Psoas muscle (tissue), 7 donors: ENCODE measurements at regions not wholly inside any gene's neighbourhood (a gene's known extent, or its start where the extent isn't known, plus 50 kb on each side); places are given as distances from the start of the nearest gene placed in this dataset.
A peak's percentile ranks its signal among the peaks of the same experiment; 100 is the strongest.

ENCODE experiments used
- ATAC-seq, 4 donors: fragments of 200-7000 bp; cut with Tn5 transposase; one replicate each; pipeline ENCODE4 v1.9.1; 2020; ENCODE audit warnings: moderate library complexity in 3 of 4, mild to moderate bottlenecking in 2 of 4
- DNase-seq, 2 donors: peaks; one replicate each; pipeline ENCODE4 v3.0.0-alpha.2; 2020
- H3K27ac ChIP-seq: fragments of 200-600 bp; one replicate; pipeline ENCODE4 v1.8.0; 2022
- H3K27me3 ChIP-seq, 3 donors: fragments of 200-600 bp in 1 of 3; one replicate each; pipeline versions ENCODE4 v1.6.1 to v1.8.0; 2013 to 2022; ENCODE audit warnings: low read length in 2 of 3, mild to moderate bottlenecking in 2 of 3, moderate library complexity in 1 of 3; ENCODE audit not compliant: insufficient read depth in 3 of 3
- H3K36me3 ChIP-seq, 2 donors: fragments of 200-600 bp in 1 of 2; one replicate each; pipeline versions ENCODE4 v1.6.1 to v1.8.0; 2013 to 2022; ENCODE audit warnings: low read depth in 1 of 2, mild to moderate bottlenecking in 1 of 2, moderate library complexity in 1 of 2; ENCODE audit not compliant: insufficient read depth in 1 of 2
- H3K4me1 ChIP-seq: fragments of 200-600 bp; one replicate; pipeline ENCODE4 v1.8.0; 2022
- H3K4me3 ChIP-seq: fragments of 200-600 bp; one replicate; pipeline ENCODE4 v1.8.0; 2022; ENCODE audit warnings: mild to moderate bottlenecking
- H3K9me3 ChIP-seq: fragments of 200-600 bp; one replicate; pipeline ENCODE4 v1.8.0; 2022
- CTCF ChIP-seq: fragments of 200-600 bp; IDR thresholded peaks from one replicate; pipeline ENCODE4 v1.8.0; 2022; ENCODE audit warnings: antibody characterized with exemption
- WGBS, 3 donors: extraction: QIAGEN DNeasy Blood & Tissue Kit; methylation state at CpG; one replicate each; pipeline versions ENCODE4 v1.1.6 to v1.1.7; 2013; 5-methylcytosine and 5-hydroxymethylcytosine counted together
- intact Hi-C, 2 donors: fragments of 100-400 bp; cut with DNase I; formaldehyde crosslinking; loops; one replicate each; pipeline versions ENCODE4 v1.11.0 to v1.14.2; 2022
- donor health status: healthy with polysubstance abuse.
- donor health status: DM: no; HTN: no; CAD: no; lungs with moderate emphysema.
- donor health status: Bipolar disorder and iron deficiency.
- donor health status: healthy.
- donor health status: DM: yes; HTN: yes; CAD: no.
- donor health status: DM: no; HTN: no; CAD: no.
- donor health status: DM: yes; HTN: yes; CAD: no.

DNA sequence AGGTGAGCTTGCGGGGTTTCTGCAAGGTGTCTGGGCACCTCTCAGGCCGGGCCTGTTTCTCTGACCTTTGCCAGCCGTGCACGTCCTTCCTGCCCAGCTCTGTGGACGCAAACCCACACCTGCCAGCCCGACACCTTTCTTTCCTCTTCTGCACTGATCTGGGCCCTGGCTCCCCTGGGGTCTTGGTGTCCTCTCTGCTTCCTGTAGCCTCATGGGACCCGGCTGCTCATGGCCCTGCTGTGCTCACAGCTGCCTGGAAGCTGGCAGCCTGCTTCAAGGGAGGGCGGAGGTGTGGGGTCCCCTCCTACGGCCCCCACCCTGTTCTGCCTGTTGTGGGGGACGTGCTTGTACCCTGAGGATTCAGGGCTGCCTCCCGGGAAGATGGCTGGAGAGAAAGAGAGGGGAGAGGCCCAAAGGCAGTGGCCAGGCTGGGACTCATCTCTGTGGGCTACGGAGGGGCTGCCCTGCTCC is 342.4 kb downstream of the SEC14L1 start:
- Histone ChIP-seq H3K4me3 (no peak overlapping the region), H3K9me3 (no peaks in the 10 kb centered on the region), H3K36me3 (peaks cover 0 to 32% of the 10 kb centered on the region in 2 donors), H3K4me1 (peaks cover 2% of the 10 kb centered on the region), H3K27ac (no peak overlapping the region), H3K27me3 (no peaks in the 10 kb centered on the region)
- DNase-seq (no peak), ATAC-seq (no peak)
- WGBS, 3 donors: 90 to 93% (median 91%) methylated on average over 10 to 12 of the region's 12 CpGs
- intact Hi-C loops: loop anchor here in 1 of 2 donors (5.0 kb wide), 1 partner anchor 46 kb away; no protein-coding TSS in a partner anchor
- TF ChIP-seq CTCF: no peak

GRCh38 chr17:77484111-77484510 is 343.3 kb downstream of the SEC14L1 start:
- peak in 1 of 2 donors; percentile 26 for DNase-seq
- Histone ChIP-seq H3K27ac (no peak overlapping the region), H3K4me3 (no peak overlapping the region), H3K27me3 (no peaks in the 10 kb centered on the region), H3K4me1 (no peaks in the 10 kb centered on the region), H3K9me3 (no peaks in the 10 kb centered on the region), H3K36me3 (peaks cover 0 to 41% of the 10 kb centered on the region in 2 donors)
- 91 to 98% (median 98%) methylated on average over 3 of the region's 3 CpGs for WGBS, 3 donors
- no peak for ATAC-seq
- intact Hi-C loops: loop anchor here in 1 of 2 donors (5.0 kb wide), 1 partner anchor 47 kb away; no protein-coding TSS in a partner anchor
- TF ChIP-seq CTCF: no peak

DNA sequence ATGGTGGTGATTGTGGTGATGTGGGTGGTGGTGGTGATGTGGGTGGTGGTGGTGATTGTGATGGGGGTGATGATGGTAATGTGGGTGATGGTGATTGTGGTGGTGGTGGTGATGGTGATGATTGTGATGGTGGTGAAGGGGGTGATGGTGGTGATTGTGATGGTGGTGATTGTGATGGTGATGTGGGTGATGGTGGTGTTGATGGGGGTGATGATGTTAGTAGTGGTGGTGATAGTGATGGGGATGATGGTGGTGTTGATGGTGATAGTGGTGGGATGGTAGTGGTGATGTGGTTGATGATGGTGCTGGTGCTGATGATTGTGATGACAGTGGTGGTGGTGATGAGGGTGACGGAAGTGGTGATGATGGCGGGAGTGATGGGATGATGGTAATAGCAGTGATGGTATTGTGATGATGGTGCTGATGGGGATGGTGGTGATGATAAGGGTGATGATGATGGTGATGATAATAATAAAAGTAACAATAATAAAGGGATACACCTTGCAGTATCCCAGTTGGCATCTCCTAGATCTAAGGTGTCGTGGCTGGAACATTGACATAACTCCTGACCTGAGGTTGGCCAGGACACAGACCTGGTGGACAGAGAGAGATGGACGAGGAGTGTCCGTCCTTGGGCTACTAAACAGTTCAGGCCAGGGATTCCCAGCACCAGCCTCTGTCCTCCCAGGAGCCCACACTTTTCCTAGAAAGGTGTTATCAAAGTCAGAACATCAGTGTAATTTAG is 344.5 kb downstream of the SEC14L1 start:
- Histone ChIP-seq H3K27me3 (no peaks in the 10 kb centered on the region), H3K27ac (no peak overlapping the region), H3K9me3 (no peaks in the 10 kb centered on the region), H3K4me1 (peaks cover 11% of the 10 kb centered on the region), H3K36me3 (peaks cover 0 to 48% of the 10 kb centered on the region in 2 donors), H3K4me3 (no peak overlapping the region)
- 93 to 96% (median 93%) methylated on average over 5 of the region's 5 CpGs for WGBS, 3 donors
- DNase-seq (peak; percentile 4 to 32), ATAC-seq (no peak)
- no peak for TF ChIP-seq CTCF
- intact Hi-C loops: no loop called here

DNA sequence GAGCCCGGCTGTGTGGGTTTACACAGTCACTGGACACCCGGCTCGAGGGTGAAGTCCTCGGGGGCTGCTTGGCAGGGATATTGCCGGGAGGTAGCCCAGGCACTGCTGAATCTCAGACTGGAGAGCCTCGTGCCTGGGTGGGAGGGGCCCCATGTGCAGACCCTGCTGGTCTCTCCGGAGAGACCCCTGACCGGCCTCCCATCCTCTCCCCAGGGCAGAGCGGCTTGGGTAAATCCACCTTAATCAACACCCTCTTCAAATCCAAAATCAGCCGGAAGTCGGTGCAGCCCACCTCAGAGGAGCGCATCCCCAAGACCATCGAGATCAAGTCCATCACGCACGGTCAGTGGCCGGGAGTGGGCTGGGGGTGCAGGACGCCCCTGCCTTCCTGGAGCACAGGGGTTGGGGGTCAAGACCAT is 346.5 kb downstream of the SEC14L1 start:
- DNase-seq: peak in 1 of 2 donors; percentile 12
- Histone ChIP-seq H3K27ac (no peak overlapping the region), H3K4me3 (no peak overlapping the region), H3K9me3 (no peaks in the 10 kb centered on the region), H3K36me3 (peaks cover 0 to 62% of the 10 kb centered on the region in 2 donors), H3K4me1 (peaks cover 19% of the 10 kb centered on the region), H3K27me3 (no peaks in the 10 kb centered on the region)
- no peak for TF ChIP-seq CTCF
- WGBS, 3 donors: 83 to 89% (median 88%) methylated on average over 17 of the region's 17 CpGs
- no peak for ATAC-seq
- intact Hi-C loops: no loop called here
